ENCODE measurements at regions not wholly inside any gene's neighbourhood (a gene's known extent, or its start where the extent isn't known, plus 50 kb on each side); places are given as distances from the start of the nearest gene placed in this dataset.

DNA sequence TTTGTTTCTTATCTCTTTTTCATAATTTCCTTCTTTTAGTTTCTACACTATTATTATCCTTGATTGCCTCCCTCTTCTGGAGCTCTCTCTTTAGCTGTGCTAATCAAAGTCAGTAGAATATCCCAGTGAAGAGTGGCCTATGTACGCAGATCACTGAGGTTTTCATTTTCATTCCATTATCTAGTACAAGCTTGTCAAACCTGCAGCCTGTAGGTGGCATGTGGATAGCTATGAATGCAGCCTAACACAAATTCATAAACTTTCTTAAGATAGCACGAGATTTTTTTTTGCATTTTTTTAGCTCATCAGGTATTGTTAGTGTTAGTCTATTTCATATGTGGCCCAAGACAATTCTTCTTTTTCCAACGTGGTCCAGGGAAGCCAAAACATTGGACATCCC lies 825.7 kb upstream of the MAP3K7 start:
- dilution Hi-C loops (cut with MboI; ENCODE audit: extremely low pct_ligation_motif_present, low sequenced_read_pairs): no loop called here
- Histone ChIP-seq H3K36me3 (ENCODE audit: control insufficient read depth in 2 of 2, extremely low read depth in 1 of 2, insufficient read depth in 2 of 2, low read length in 2 of 2) (no peaks in the 10 kb centered on the region), H3K9me1 (ENCODE audit: control insufficient read depth, extremely low read depth, insufficient read depth, low read length) (no peaks in the 10 kb centered on the region), H3K4me3 (ENCODE audit: control insufficient read depth in 2 of 3, extremely low read depth in 1 of 3, insufficient read depth in 2 of 3, low read depth in 1 of 3, low read length in 3 of 3) (no peak overlapping the region), H3K9me3 (ENCODE audit: control insufficient read depth, low read depth, low read length) (no peaks in the 10 kb centered on the region), H4K20me1 (ENCODE audit: control insufficient read depth, extremely low read depth, insufficient read depth, low read length) (no peaks in the 10 kb centered on the region), H3K27me3 (ENCODE audit: control insufficient read depth, extremely low read depth, insufficient read depth, low read length) (no peaks in the 10 kb centered on the region), H3K9ac (ENCODE audit: control insufficient read depth, extremely low read depth, insufficient read depth, low read length) (no peak overlapping the region), H3K79me2 (ENCODE audit: control insufficient read depth, insufficient read depth, low read length) (no peaks in the 10 kb centered on the region), H3K4me2 (ENCODE audit: control insufficient read depth, extremely low read depth, insufficient read depth, low read depth, low read length) (no peak overlapping the region), H3K4me1 (ENCODE audit: control insufficient read depth, extremely low read depth, insufficient read depth, low read length) (no peaks in the 10 kb centered on the region), H2AFZ (ENCODE audit: control insufficient read depth, low read length) (no peak overlapping the region), H3K27ac (ENCODE audit: control insufficient read depth, insufficient read depth, low read length) (no peak overlapping the region)
- no peak for TF ChIP-seq EZH2 (IDR thresholded peaks at IDR 0.05; ENCODE audit: low read length)
- TF ChIP-seq, protein P1, sequence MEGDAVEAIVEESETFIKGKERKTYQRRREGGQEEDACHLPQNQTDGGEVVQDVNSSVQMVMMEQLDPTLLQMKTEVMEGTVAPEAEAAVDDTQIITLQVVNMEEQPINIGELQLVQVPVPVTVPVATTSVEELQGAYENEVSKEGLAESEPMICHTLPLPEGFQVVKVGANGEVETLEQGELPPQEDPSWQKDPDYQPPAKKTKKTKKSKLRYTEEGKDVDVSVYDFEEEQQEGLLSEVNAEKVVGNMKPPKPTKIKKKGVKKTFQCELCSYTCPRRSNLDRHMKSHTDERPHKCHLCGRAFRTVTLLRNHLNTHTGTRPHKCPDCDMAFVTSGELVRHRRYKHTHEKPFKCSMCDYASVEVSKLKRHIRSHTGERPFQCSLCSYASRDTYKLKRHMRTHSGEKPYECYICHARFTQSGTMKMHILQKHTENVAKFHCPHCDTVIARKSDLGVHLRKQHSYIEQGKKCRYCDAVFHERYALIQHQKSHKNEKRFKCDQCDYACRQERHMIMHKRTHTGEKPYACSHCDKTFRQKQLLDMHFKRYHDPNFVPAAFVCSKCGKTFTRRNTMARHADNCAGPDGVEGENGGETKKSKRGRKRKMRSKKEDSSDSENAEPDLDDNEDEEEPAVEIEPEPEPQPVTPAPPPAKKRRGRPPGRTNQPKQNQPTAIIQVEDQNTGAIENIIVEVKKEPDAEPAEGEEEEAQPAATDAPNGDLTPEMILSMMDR (optimal IDR thresholded peaks at IDR 0.05 in 1 of 3, IDR thresholded peaks at IDR 0.05 in 1 of 3, conservative IDR thresholded peaks at IDR 0.05 in 1 of 3; ENCODE audit: extremely low read depth in 1 of 3, insufficient read depth in 2 of 3, low read length in 3 of 3): no peak
- FAIRE-seq: no peak
- DNase-seq (ENCODE audit: low read depth, low spot score): no peak

- Histone ChIP-seq H3K9me3 (ENCODE audit: control insufficient read depth, low read depth, low read length) (no peaks in the 10 kb centered on the region), H3K4me1 (ENCODE audit: control insufficient read depth, extremely low read depth, insufficient read depth, low read length) (no peaks in the 10 kb centered on the region), H3K27me3 (ENCODE audit: control insufficient read depth, extremely low read depth, insufficient read depth, low read length) (no peaks in the 10 kb centered on the region), H3K4me2 (ENCODE audit: control insufficient read depth, extremely low read depth, insufficient read depth, low read depth, low read length) (no peak overlapping the region), H3K79me2 (ENCODE audit: control insufficient read depth, insufficient read depth, low read length) (no peaks in the 10 kb centered on the region), H3K36me3 (ENCODE audit: control insufficient read depth in 2 of 2, extremely low read depth in 1 of 2, insufficient read depth in 2 of 2, low read length in 2 of 2) (no peaks in the 10 kb centered on the region), H2AFZ (ENCODE audit: control insufficient read depth, low read length) (no peak overlapping the region), H3K4me3 (ENCODE audit: control insufficient read depth in 2 of 3, extremely low read depth in 1 of 3, insufficient read depth in 2 of 3, low read depth in 1 of 3, low read length in 3 of 3) (no peak overlapping the region), H3K27ac (ENCODE audit: control insufficient read depth, insufficient read depth, low read length) (no peak overlapping the region), H3K9me1 (ENCODE audit: control insufficient read depth, extremely low read depth, insufficient read depth, low read length) (no peaks in the 10 kb centered on the region), H4K20me1 (ENCODE audit: control insufficient read depth, extremely low read depth, insufficient read depth, low read length) (no peaks in the 10 kb centered on the region), H3K9ac (ENCODE audit: control insufficient read depth, extremely low read depth, insufficient read depth, low read length) (no peak overlapping the region)
- TF ChIP-seq EZH2 (IDR thresholded peaks at IDR 0.05; ENCODE audit: low read length): no peak
- TF ChIP-seq, protein P1 (optimal IDR thresholded peaks at IDR 0.05 in 1 of 3, IDR thresholded peaks at IDR 0.05 in 1 of 3, conservative IDR thresholded peaks at IDR 0.05 in 1 of 3; ENCODE audit: extremely low read depth in 1 of 3, insufficient read depth in 2 of 3, low read length in 3 of 3): no peak
- dilution Hi-C loops (cut with MboI; ENCODE audit: extremely low pct_ligation_motif_present, low sequenced_read_pairs): no loop called here
- no peak for DNase-seq (ENCODE audit: low read depth, low spot score)
- no peak for FAIRE-seq
Observed at GRCh38 chr6:91407706-91408105, 820.8 kb upstream of the MAP3K7 start.

All from keratinocyte (primary cell).